ENCODE measurements at regions not wholly inside any gene's neighbourhood (a gene's known extent, or its start where the extent isn't known, plus 50 kb on each side); places are given as distances from the start of the nearest gene placed in this dataset.
"Not testable (repeated sequence)": the region's sequence is repeated elsewhere in the genome, so short reads cannot be mapped to it uniquely, and the experiment has no call there.

DNA sequence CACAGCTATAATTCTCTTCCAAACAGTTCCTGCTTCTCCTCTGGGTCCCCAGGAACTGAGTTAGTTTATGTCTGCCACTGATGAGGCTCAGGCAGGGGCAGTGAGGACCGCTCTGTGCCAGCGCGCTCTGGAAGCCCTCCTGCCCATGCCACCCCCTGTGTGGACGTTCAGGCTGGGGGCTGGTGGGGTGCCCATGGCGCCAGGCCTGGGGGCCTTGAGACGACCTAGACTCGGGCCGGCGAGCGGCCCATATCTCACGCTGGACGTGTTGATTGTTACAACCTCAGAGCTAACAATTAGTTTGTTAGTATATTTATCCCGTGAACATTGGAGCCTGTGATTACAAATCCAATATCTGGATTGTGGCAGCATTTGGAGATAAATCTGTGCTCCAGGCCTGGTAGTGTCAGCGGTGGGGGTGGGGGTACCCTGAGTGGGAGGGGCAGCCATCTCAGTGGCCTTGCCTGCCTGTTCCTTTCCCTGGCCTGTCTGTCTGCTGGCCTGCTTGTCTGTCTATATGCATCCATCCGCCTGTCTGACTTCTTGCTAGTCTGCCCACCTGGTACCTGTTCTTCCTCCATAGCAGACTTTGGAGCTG is 256.5 kb upstream of the MVB12B start:
- Histone ChIP-seq H3K9me3 (ENCODE audit: severe bottlenecking) (no peaks in the 10 kb centered on the region), H3K27ac (ENCODE audit: poor library complexity, severe bottlenecking) (no peak overlapping the region), H3K4me1 (ENCODE audit: insufficient read depth, poor library complexity, severe bottlenecking) (no peaks in the 10 kb centered on the region), H3K36me3 (ENCODE audit: low read depth) (no peaks in the 10 kb centered on the region), H3K27me3 (ENCODE audit: insufficient read depth, poor library complexity, severe bottlenecking) (no peaks in the 10 kb centered on the region), H3K4me3 (ENCODE audit: severe bottlenecking) (no peak overlapping the region)
- DNase-seq (ENCODE audit: low spot score): no peak
- TF ChIP-seq, protein P1, sequence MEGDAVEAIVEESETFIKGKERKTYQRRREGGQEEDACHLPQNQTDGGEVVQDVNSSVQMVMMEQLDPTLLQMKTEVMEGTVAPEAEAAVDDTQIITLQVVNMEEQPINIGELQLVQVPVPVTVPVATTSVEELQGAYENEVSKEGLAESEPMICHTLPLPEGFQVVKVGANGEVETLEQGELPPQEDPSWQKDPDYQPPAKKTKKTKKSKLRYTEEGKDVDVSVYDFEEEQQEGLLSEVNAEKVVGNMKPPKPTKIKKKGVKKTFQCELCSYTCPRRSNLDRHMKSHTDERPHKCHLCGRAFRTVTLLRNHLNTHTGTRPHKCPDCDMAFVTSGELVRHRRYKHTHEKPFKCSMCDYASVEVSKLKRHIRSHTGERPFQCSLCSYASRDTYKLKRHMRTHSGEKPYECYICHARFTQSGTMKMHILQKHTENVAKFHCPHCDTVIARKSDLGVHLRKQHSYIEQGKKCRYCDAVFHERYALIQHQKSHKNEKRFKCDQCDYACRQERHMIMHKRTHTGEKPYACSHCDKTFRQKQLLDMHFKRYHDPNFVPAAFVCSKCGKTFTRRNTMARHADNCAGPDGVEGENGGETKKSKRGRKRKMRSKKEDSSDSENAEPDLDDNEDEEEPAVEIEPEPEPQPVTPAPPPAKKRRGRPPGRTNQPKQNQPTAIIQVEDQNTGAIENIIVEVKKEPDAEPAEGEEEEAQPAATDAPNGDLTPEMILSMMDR (IDR thresholded peaks at IDR 0.05; ENCODE audit: poor library complexity, severe bottlenecking): no peak
- ATAC-seq (ENCODE audit: low read depth): no peak

DNA sequence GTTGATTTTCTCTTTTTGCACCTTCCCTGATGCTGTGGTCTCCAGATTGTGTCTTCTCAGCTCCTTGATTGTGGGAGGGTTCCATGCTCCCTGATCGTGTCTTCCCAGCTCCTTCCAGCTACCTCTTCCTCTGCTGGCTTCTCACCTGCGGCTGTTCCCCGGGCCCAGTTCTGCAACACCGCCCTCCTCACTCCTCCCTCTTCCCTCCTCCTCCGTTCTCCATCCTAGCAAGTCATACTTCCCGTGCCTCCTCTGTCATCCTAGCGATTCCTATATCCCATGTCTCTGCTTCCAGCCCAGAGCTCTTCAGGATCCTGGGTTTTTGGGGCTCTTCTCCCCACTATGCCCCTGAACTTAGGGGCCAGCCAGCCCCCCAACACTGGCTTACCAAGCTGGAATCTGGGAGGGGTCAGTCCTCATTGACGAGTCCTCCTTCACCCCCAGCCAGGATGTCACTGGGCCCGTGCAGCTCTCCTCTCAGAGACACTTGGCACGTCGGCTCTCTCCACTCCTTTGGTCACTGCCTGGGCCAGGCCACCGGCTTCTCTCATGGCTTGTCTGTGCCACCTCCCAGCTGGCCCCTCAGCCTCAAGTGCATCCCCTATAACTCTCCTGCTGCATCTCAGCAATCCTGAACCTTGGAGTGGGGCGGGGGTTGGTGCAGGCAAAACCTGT is 255.4 kb upstream of the MVB12B start:
- no peak for ATAC-seq (ENCODE audit: low read depth)
- TF ChIP-seq, protein P1 (IDR thresholded peaks at IDR 0.05; ENCODE audit: poor library complexity, severe bottlenecking): no peak
- Histone ChIP-seq H3K27me3 (ENCODE audit: insufficient read depth, poor library complexity, severe bottlenecking) (no peaks in the 10 kb centered on the region), H3K4me3 (ENCODE audit: severe bottlenecking) (no peak overlapping the region), H3K27ac (ENCODE audit: poor library complexity, severe bottlenecking) (no peak overlapping the region), H3K36me3 (ENCODE audit: low read depth) (no peaks in the 10 kb centered on the region), H3K4me1 (ENCODE audit: insufficient read depth, poor library complexity, severe bottlenecking) (no peaks in the 10 kb centered on the region), H3K9me3 (ENCODE audit: severe bottlenecking) (no peaks in the 10 kb centered on the region)
- no peak for DNase-seq (ENCODE audit: low spot score)

DNA sequence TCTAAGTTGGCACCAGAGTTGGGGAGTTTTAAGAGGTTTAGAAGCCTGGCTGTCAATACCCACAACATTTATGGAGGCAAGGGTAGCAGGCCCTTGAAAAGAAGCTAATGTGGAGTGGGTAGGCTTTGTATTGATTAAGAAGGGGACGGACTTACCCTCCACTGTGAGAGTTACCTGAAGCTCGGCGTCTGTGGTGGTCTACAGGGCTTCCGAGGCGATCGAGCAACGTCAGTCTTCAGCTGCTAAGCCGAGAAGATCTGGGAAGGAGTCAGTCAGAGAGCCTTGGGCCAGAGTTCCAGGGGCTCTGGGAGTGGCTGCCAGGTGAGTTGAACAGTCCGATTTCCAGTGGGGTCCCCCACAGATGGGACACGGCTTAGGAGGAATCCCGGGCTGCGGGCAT is 249.0 kb upstream of the MVB12B start:
- H3K9me3 ChIP-seq (ENCODE audit: severe bottlenecking); H3K27me3 ChIP-seq (ENCODE audit: insufficient read depth, poor library complexity, severe bottlenecking); ATAC-seq (ENCODE audit: low read depth); DNase-seq (ENCODE audit: low spot score); H3K4me3 ChIP-seq (ENCODE audit: severe bottlenecking); H3K4me1 ChIP-seq (ENCODE audit: insufficient read depth, poor library complexity, severe bottlenecking); H3K36me3 ChIP-seq (ENCODE audit: low read depth); H3K27ac ChIP-seq (ENCODE audit: poor library complexity, severe bottlenecking): not testable (repeated sequence)

DNA sequence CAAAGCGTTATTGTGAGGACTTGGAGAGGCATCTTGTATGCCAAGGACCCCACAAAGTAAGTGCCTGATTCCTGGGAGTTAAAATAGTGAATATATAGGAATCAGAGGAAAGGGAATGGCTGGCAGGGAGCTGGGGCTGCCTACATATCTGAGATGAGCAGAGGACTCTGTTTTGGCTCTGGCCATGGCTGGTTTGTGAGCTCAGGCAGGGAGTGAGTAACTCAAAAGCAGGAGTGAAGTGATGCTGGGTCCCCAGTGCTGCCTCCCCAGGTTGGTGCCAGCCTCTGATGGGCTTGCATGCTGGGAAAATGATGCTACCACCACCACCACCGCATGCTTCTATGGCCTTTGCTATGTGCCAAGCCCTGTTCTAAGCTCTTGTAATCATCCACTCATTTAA is 246.0 kb upstream of the MVB12B start:
- DNase-seq (ENCODE audit: low spot score): no peak
- Histone ChIP-seq H3K27me3 (ENCODE audit: insufficient read depth, poor library complexity, severe bottlenecking) (no peaks in the 10 kb centered on the region), H3K4me3 (ENCODE audit: severe bottlenecking) (no peak overlapping the region), H3K27ac (ENCODE audit: poor library complexity, severe bottlenecking) (no peak overlapping the region), H3K36me3 (ENCODE audit: low read depth) (no peaks in the 10 kb centered on the region), H3K4me1 (ENCODE audit: insufficient read depth, poor library complexity, severe bottlenecking) (no peaks in the 10 kb centered on the region), H3K9me3 (ENCODE audit: severe bottlenecking) (no peaks in the 10 kb centered on the region)
- TF ChIP-seq, protein P1 (IDR thresholded peaks at IDR 0.05; ENCODE audit: poor library complexity, severe bottlenecking): no peak
- no peak for ATAC-seq (ENCODE audit: low read depth)

DNA sequence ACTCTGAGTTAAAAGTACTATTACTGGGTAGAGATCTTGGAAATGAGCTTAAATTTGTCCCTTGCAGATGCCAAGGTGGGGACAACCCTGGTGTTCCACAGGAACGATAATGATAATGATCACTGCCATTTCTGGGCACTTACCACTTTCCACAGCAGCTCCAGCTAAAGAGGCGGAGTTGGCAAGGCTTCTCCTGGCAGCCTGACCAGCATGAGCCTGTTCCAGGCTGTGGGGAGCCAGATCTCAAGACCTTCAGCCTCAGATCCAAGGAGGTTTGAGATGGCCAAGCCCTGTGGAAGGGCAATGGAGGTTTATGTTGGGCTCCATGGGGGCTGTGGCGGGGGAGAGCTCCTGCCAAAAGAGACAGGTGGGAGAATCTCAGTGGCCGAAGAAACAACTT is 244.9 kb upstream of the MVB12B start:
- H3K27ac ChIP-seq (ENCODE audit: poor library complexity, severe bottlenecking): no peak overlapping the region
- no peak overlapping the region for H3K4me3 ChIP-seq (ENCODE audit: severe bottlenecking)
- H3K9me3 ChIP-seq (ENCODE audit: severe bottlenecking): no peaks in the 10 kb centered on the region
- no peaks in the 10 kb centered on the region for H3K4me1 ChIP-seq (ENCODE audit: insufficient read depth, poor library complexity, severe bottlenecking)
- TF ChIP-seq, protein P1 (IDR thresholded peaks at IDR 0.05; ENCODE audit: poor library complexity, severe bottlenecking): no peak
- no peak for ATAC-seq (ENCODE audit: low read depth)
- no peak for DNase-seq (ENCODE audit: low spot score)
- H3K27me3 ChIP-seq (ENCODE audit: insufficient read depth, poor library complexity, severe bottlenecking): no peaks in the 10 kb centered on the region
- H3K36me3 ChIP-seq (ENCODE audit: low read depth): no peaks in the 10 kb centered on the region
